Pons (tissue), 1 donor: ENCODE measurements at regions not wholly inside any gene's neighbourhood (a gene's known extent, or its start where the extent isn't known, plus 50 kb on each side); places are given as distances from the start of the nearest gene placed in this dataset.
"Not testable (repeated sequence)": the region's sequence is repeated elsewhere in the genome, so short reads cannot be mapped to it uniquely, and the experiment has no call there.

Experiments used
- DNase-seq: peaks from one replicate; pipeline ENCODE4 v3.0.0-alpha.2; 2016; ENCODE audit warnings: low spot score

GRCh38 chr10:78437407-78437768, 403.7 kb downstream of the RPS24 start:
- no peak for DNase-seq

DNA sequence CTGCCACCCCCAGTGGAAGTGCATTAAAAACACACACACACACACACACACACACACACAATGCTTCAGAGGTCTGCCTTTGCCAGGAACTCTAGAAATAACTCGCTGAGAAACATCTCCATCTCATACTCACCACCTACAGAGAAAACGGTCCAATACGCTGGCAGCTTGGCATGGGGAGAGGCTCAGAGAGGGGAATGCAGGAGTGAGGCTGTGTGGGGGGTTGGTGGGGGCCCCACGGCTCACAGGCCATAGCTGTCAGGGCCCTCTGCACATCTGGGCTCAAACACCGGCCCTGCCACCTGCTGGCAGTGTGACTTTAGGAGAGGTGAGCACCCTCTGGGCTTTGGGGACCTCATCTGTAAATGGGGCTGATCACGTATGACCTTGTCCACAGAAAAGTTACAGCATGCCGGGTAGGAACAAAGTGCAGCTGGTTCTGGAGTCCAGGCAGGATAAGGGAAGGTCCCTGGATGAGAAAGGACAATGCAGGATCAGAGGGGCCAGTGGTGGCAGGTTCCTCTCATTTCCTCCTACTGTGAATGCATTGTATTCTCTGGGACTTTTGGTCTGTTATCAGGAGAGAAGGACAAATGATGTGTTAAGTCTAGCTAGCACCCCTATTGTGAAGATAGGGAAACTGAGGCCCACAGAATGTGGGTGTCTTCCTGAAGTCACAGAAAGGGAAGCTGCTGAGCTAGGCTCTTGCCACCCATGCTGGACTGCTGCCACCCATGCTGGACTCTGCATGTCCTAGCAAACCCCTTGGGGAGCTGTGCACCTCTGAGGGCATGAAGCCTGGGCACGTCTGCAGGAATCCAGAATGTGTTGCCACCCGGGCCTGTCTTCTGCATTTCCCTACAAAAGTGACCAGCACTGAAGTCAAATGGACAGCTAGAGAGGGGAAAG, 404.6 kb downstream of the RPS24 start:
- DNase-seq, result no peak

- DNase-seq, result no peak
These were observed 405.5 kb downstream of the RPS24 start for GRCh38 chr10:78438907-78439809.

DNA sequence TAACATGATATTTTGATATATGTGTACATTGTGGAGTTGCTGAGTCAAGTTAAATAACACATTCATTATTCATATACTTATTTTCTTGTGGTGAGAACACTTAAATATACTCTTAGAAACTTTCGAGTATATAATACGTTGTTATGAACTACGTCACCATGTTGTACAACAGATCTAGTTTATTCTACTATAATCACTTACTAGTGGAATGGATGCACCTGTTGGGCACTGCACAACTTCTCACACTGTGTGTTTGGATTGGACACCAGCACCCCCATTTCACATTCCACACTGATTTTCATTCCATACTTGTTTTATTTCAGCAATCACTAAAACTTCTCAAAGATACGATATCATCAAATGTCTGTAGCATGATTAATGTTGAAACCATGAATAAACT, 407.3 kb downstream of the RPS24 start:
- no peak for DNase-seq

DNA sequence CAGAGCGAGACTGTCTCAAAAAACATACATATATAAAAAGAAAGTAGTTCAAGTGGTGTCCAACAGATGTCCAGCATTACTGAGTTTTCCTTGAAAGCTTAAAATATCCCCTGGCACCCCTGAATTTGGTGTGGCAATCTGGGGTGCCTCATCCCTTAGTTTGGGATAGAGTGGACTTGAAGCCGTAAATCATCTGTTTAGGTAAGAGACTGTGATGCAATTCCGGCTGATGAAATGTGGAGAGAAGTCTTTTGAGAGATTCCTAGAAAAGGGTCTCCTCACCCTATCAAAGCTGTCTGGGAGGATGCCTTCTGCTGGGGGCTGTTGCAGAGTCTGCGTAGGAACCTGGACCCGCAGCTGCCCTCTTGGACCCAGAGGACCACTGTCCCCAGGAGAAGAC, 408.0 kb downstream of the RPS24 start:
- DNase-seq, result no peak

DNA sequence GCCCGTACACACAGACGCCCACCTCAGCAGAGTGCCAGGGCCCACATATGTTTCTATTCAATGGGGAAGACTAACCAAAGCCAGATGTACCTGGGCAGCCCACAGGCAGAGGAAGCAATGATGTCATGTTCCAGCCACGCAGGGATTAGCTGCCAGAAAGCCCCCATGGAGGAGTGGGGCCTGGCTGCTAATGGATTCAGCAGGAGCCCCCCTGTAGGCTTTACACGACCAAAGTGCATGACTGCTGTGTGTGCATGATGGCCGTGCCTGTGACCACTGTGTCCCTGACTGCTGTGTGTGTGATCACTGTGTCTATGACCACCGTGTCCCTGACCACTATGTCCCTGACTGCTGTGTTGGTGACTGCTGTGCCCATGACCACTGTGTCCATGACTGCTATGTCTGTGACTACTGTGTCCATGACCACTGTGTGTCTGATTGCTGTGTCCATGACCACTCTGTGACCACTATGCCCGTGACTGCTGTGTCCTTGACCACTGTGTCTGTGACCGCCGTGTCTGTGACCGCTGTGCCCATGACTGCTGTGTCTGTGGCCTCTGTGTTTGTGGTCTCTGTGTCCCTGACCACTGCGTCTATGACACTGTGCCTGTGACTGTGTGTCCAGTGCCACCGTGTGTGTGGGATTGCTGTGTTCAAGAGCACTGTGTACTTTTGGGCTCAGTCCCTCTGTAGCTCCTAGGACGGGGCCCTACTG, 409.3 kb downstream of the RPS24 start:
- DNase-seq, result no peak

GRCh38 chr10:78443900-78444571, 410.4 kb downstream of the RPS24 start:
- no peak for DNase-seq

- DNase-seq, result not testable (repeated sequence)
These were observed 411.1 kb downstream of the RPS24 start for GRCh38 chr10:78444741-78445140.

- DNase-seq, result no peak
These were observed 411.6 kb downstream of the RPS24 start for GRCh38 chr10:78445308-78445707.

- no peak for DNase-seq
These were observed 414.8 kb downstream of the RPS24 start for GRCh38 chr10:78448470-78448869.

DNA sequence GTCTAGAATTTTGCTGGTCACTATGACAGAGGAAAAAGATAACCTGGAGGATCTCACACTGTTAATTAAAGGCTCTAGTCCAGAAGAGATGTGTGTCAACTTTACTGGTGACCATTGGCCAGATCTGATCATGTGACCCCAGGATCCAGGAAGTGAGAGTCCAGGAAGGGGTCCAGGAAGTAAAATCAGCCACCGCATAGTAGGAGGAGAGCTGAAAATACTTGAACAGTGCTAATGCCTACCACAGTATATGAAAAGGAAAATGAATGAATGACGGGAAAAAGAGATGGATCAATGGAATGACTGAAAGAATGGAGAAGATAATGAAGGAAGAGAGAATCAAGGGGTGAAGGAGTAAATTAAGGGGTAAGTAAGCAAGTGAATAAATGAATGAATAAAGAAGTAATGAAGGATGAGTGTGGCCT, 415.3 kb downstream of the RPS24 start:
- DNase-seq, result no peak

DNA sequence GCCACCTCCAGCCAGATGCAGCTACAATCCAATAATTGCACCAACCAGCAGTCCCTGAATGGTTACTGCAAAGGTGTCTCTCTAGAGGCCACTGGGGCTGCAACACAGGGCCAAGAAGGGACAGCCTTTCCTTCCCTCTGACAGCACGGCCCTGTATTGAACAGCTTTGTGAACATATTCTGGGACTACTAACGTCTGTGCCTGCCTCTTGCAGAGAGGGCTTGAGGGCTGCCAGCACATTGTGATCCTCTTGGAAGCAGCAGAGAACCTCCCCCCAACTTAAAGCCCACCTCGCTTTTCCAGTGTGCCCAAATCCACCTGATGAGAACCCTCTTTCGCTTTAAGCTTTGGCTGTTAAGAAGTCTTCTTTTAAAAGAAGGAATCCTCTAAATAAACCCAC, 415.9 kb downstream of the RPS24 start:
- no peak for DNase-seq

GRCh38 chr10:78450239-78450638, 416.6 kb downstream of the RPS24 start:
- DNase-seq, result no peak

DNA sequence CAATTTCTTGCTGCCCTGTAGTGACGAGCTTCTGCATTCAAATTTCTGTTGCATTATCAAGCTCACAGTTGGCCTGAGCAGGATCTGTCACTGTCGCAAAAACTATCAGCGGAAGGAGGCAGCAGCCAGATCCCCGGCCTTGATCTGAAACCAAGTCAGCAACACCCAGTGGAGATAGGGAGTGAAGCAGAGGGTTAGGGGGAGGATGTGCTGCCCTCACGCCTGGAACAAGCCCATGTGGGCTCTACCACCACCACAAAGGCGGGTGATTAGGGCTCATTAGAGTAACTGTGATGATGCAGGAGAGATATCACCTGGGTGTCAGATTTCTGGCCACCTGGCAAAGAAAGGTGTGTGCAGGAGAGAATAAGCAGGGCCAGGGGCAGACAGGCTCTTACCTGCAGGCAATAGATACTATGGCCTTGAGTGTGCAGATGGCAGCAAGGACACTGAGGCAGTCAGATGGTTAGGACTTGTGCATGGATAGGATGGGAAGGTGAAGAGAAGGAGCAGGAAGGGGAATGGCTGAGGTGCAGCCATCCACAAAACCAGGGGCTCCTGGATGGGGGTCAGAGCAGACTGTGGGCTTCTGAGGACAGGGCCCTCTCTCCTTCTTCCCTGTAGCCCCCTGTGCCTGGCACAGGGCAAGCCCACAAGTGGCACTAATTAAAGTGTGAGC, 417.3 kb downstream of the RPS24 start:
- no peak for DNase-seq

DNA sequence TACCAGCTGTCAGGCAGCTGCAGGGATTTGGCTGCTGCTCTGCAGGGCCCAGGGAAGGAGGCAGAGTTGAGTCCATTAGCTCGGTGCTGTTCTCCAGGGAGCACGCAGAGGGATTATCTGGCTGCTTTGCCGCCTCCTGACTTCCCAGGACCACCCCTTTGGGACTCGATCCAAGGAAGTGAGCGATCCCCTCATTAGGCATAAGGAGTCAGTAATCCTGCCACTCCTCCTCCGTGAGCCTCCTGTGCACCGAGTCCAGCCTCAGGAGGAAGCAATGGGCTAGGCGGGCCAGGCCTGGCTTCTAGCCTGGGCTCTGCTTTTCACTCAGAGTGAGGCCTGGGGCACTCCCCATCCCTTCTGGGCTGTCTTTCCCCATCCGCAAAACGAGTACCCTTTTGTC, 417.9 kb downstream of the RPS24 start:
- no peak for DNase-seq

DNA sequence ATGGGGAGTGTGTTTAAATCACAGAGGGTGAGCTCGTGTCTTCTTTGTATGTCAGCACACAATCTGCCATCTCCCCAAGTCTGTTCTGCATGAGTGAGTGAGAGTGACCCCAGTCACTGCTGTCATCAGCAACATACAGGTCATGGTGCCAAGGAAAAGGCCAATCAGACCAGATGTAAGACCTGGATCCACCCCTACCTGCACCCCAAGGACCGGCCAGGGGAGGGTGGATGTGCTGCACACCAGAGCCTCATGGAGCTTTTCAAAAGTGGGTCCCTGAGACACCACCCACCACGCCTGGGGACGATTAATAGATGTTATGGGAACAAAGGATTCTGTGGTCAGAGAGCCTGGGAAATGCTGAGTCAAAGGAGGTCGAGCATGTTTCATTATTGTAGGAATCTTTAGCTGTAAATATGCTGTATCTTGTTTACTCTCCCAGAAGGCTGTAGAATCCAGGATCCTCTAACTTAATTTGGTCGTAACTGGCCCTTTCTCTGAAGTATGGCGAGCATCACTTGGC, 420.5 kb downstream of the RPS24 start:
- DNase-seq, result no peak

- DNase-seq, result no peak
These were observed 421.6 kb downstream of the RPS24 start for GRCh38 chr10:78455236-78455635.

- DNase-seq, result no peak
These were observed 422.1 kb downstream of the RPS24 start for GRCh38 chr10:78455811-78456210.

DNA sequence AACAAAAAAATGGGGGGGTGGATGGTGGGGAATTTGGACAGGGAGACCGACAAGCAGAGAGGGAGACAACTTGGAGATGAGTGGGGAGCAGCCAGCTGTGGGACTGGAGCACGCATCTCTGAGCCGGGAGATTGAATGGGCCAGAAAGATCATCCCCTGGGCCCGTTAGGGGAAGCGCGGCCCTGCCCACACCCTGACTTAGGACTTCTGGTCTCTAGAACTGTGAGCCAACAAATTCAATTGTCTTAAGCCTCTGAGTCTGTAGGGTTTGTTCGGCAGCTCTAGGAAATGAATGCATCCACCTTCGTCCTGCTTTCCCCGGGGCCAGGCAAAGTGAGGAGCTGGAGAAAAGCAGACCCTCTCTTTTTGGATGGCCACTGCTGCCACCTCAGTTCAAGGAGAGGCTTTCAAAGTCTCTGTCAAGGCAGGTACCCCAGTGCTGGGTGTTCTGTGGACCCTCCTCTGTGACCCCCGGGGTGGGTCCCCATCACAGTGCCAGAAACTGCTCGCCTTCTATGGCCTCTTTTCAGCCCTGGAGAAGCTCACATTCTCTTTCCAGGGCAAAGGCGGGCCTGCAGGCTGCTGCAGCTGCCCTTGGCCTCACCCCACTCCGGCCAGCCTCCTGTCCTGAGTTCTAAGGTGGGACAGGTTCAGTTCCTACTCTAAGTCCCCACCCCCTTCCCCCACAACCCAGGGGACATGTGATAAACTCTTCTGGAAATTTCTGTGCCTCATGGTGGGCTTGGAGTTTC, 423.2 kb downstream of the RPS24 start:
- DNase-seq, result no peak

DNA sequence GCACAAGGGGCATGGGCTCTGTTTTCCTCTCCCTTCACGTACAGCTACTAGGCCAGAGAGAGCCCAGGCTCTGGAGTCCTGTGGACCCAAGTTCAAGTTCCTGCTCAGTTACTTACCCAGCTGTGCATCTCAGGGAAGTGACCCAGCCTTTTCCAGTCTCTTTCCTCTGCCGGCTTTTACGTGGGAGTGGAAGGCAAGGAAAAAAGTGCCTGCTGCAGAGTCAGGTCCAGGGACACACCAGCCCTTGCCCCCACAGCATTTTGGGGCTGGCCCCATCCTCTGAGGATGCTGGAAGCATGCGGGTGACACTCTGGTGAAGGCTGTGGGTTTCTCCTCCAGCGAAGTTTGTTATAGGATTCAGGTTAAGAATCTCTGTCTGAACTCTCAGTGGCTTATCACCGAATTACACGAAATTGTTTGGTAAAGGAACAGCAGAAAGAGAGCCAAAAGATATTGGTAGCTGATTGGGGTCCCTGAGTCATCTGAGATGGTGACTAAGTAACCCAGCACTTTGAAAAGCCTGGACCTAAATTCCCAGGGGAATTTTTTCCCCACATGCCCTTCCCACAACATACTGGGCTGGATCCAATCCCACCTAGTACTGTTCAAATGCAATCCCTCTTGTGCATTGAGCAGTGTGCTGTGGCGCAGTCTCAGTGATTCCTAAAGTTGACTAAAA, 424.3 kb downstream of the RPS24 start:
- no peak for DNase-seq
